A549 (cell line): ENCODE measurements at regions not wholly inside any gene's neighbourhood (a gene's known extent, or its start where the extent isn't known, plus 50 kb on each side); places are given as distances from the start of the nearest gene placed in this dataset.

ENCODE experiments used
- ATAC-seq, 2 experiments: fragments of 200-7000 bp in 1 of 2; fragments of >200 bp in 1 of 2; cut with Nextera tagmentation in 1 of 2; cut with Tn5 transposase in 1 of 2; 3 replicates each; pipeline versions ENCODE4 v1.8.0 to v1.9.1; 2018 to 2020; ENCODE audit warnings: mild to moderate bottlenecking in 1 of 2, moderate library complexity in 1 of 2
- CTCF ChIA-PET: fragments of 300-600 bp; sonication (Branson Sonifier 250); formaldehyde crosslinking; extraction: SDS; loops from one replicate; lab custom pipeline; 2021; ENCODE audit warnings: antibody characterized with exemption, inconsistent platforms; lab: Yijun Ruan, JAX
- POLR2A ChIA-PET: fragments of 350-600 bp; formaldehyde crosslinking; extraction: SDS; loops from one replicate; lab custom pipeline; 2021; ENCODE audit warnings: antibody characterized with exemption, inconsistent platforms; lab: Yijun Ruan, JAX
- DNase-seq, 2 experiments: peaks; one replicate each; pipeline versions ENCODE4 v3.0.0 to v3.0.0-alpha.2; 2011 to 2016; ENCODE audit warnings: low read depth in 1 of 2, low spot score in 1 of 2
- FAIRE-seq: peaks from 2 replicates; lab custom pipeline; 2011; peaks lifted over from hg19 to GRCh38; lab: Jason Lieb, UNC
- H3K27ac ChIP-seq, 2 experiments: fragments of >200 bp; sonication (Bioruptor Twin); formaldehyde crosslinking; 3 replicates each; pipeline ENCODE4 v1.5.1; 2016 to 2017
- H3K4me1 ChIP-seq: fragments of >200 bp; sonication (Bioruptor Twin); formaldehyde crosslinking; 3 replicates; pipeline ENCODE4 v1.6.1; 2016
- H3K4me2 ChIP-seq: fragments of >200 bp; sonication (Bioruptor Twin); formaldehyde crosslinking; 3 replicates; pipeline ENCODE4 v1.6.1; 2016
- H3K4me3 ChIP-seq: fragments of >200 bp; sonication (Bioruptor Twin); formaldehyde crosslinking; 3 replicates; pipeline ENCODE4 v1.5.1; 2016
- H3K9me3 ChIP-seq: fragments of >200 bp; sonication (Bioruptor Twin); formaldehyde crosslinking; 3 replicates; pipeline ENCODE4 v1.6.1; 2016
- BHLHE40 ChIP-seq: IDR thresholded peaks from 2 replicates; pipeline ENCODE4 v1.6.1; 2012; ENCODE audit warnings: low read depth, low read length, inconsistent platforms
- CBX2 ChIP-seq: fragments of 200-600 bp; sonication (generic); IDR thresholded peaks from 2 replicates; pipeline ENCODE4 v1.6.1; 2016; ENCODE audit warnings: low read depth, mild to moderate bottlenecking, borderline replicate concordance
- CBX8 ChIP-seq: fragments of 200-600 bp; sonication (generic); IDR thresholded peaks from 2 replicates; pipeline ENCODE4 v1.6.1; 2016
- CEBPB ChIP-seq, 2 experiments: fragments of >200 bp in 1 of 2; sonication (Bioruptor Twin) in 1 of 2; formaldehyde crosslinking in 1 of 2; IDR thresholded peaks; 2 replicates each; pipeline ENCODE4 v1.6.1; 2012 to 2016
- CTCF ChIP-seq: fragments of >200 bp; sonication (Bioruptor Twin); formaldehyde crosslinking; IDR thresholded peaks from 3 replicates; pipeline ENCODE4 v1.5.1; 2016
- E2F6 ChIP-seq: IDR thresholded peaks from 2 replicates; pipeline ENCODE4 v1.6.1; 2012; ENCODE audit warnings: low read depth, borderline replicate concordance
- ESRRA ChIP-seq: fragments of 150-350 bp; IDR thresholded peaks from 2 replicates; pipeline ENCODE4 v1.6.1; 2014; ENCODE audit warnings: mild to moderate bottlenecking, low read length, borderline replicate concordance
- FOXS1 ChIP-seq: fragments of 250-450 bp; sonication (Bioruptor Pico); IDR thresholded peaks from 2 replicates; pipeline ENCODE4 v1.5.0; 2020; ENCODE audit warnings: mild to moderate bottlenecking, moderate library complexity
- HDAC2 ChIP-seq: fragments of 200-600 bp; sonication (generic); IDR thresholded peaks from 2 replicates; pipeline ENCODE4 v1.6.1; 2016
- HEYL ChIP-seq: fragments of 250-450 bp; sonication (Bioruptor Pico); IDR thresholded peaks from 2 replicates; pipeline ENCODE4 v1.8.0; 2021; ENCODE audit warnings: mild to moderate bottlenecking, moderate library complexity
- HOXB13 ChIP-seq: fragments of 250-450 bp; sonication (Bioruptor Pico); IDR thresholded peaks from 2 replicates; pipeline ENCODE4 v1.5.0; 2020; ENCODE audit warnings: low read depth, mild to moderate bottlenecking, moderate library complexity
- HOXB5 ChIP-seq: fragments of 250-450 bp; sonication (Bioruptor Pico); IDR thresholded peaks from 2 replicates; pipeline ENCODE4 v1.5.0; 2020; ENCODE audit warnings: mild to moderate bottlenecking, moderate library complexity
- JUN ChIP-seq, 2 experiments: fragments of >200 bp; sonication (Bioruptor Twin); formaldehyde crosslinking; IDR thresholded peaks; 2 replicates in 1 of 2; 3 replicates in 1 of 2; pipeline ENCODE4 v1.6.1; 2016 to 2017
- KDM1A ChIP-seq: fragments of 200-600 bp; sonication (generic); IDR thresholded peaks from 2 replicates; pipeline ENCODE4 v1.6.1; 2016; ENCODE audit warnings: low read depth, mild to moderate bottlenecking
- KDM5A ChIP-seq: fragments of 200-600 bp; sonication (generic); IDR thresholded peaks from 2 replicates; pipeline ENCODE4 v1.6.1; 2016; ENCODE audit warnings: antibody characterized with exemption, mild to moderate bottlenecking
- MAZ ChIP-seq: fragments of 150-350 bp; IDR thresholded peaks from 2 replicates; pipeline ENCODE4 v1.6.1; 2014; ENCODE audit warnings: antibody characterized with exemption, low read depth, low read length, borderline replicate concordance
- MYC ChIP-seq: IDR thresholded peaks from 2 replicates; pipeline ENCODE4 v1.6.1; 2012; ENCODE audit warnings: mild to moderate bottlenecking, inconsistent platforms, low read length, improper control_type of control experiment, borderline replicate concordance
- NFE2L2 ChIP-seq: fragments of 150-350 bp; conservative IDR thresholded peaks from 2 replicates; pipeline ENCODE4 v1.6.1; 2014; ENCODE audit warnings: low read length
- NPAS2 ChIP-seq: fragments of 250-450 bp; sonication (Bioruptor Pico); IDR thresholded peaks from 2 replicates; pipeline ENCODE4 v1.8.0; 2022; ENCODE audit warnings: mild to moderate bottlenecking, moderate library complexity, borderline replicate concordance
- PBX3 ChIP-seq: IDR thresholded peaks from 2 replicates; pipeline ENCODE4 v1.6.1; 2012
- POLR2A ChIP-seq: IDR thresholded peaks from 2 replicates; pipeline ENCODE4 v1.6.1; 2012; ENCODE audit warnings: mild to moderate bottlenecking, low read length
- POLR2AphosphoS2 ChIP-seq: conservative IDR thresholded peaks from 2 replicates; pipeline ENCODE4 v1.6.1; 2012; ENCODE audit warnings: low read length, improper control_type of control experiment, inconsistent platforms
- RAD21 ChIP-seq, 2 experiments: fragments of >200 bp in 1 of 2; sonication (Bioruptor Twin) in 1 of 2; formaldehyde crosslinking in 1 of 2; IDR thresholded peaks in 1 of 2; conservative IDR thresholded peaks in 1 of 2; 2 replicates in 1 of 2; 3 replicates in 1 of 2; pipeline ENCODE4 v1.6.1; 2012 to 2018; ENCODE audit warnings: inconsistent platforms in 1 of 2
- RARB ChIP-seq: fragments of 250-450 bp; sonication (Bioruptor Pico); IDR thresholded peaks from 2 replicates; pipeline ENCODE4 v1.8.0; 2021; ENCODE audit warnings: mild to moderate bottlenecking, moderate library complexity
- RFX5 ChIP-seq: fragments of 450-650 bp; IDR thresholded peaks from 2 replicates; pipeline ENCODE4 v1.7.1; 2014; ENCODE audit warnings: antibody characterized with exemption, mild to moderate bottlenecking, moderate library complexity
- RNF2 ChIP-seq: fragments of 200-600 bp; sonication (generic); IDR thresholded peaks from 2 replicates; pipeline ENCODE4 v1.6.1; 2016; ENCODE audit warnings: low read depth, mild to moderate bottlenecking, antibody characterized with exemption, moderate library complexity, borderline replicate concordance
- TFCP2L1 ChIP-seq: fragments of 250-450 bp; sonication (Bioruptor Pico); IDR thresholded peaks from 2 replicates; pipeline ENCODE4 v1.5.0; 2021; ENCODE audit warnings: mild to moderate bottlenecking
- TP53 ChIP-seq: fragments of 250-450 bp; sonication (Bioruptor Pico); IDR thresholded peaks from 2 replicates; pipeline ENCODE4 v1.5.0; 2021; ENCODE audit warnings: mild to moderate bottlenecking, moderate library complexity
- ZFP36 ChIP-seq: fragments of 450-650 bp; IDR thresholded peaks from 2 replicates; pipeline ENCODE4 v1.6.1; 2014; ENCODE audit warnings: borderline replicate concordance; ENCODE audit not compliant: partially characterized antibody
- ZSCAN20 ChIP-seq: fragments of 250-450 bp; sonication (Bioruptor Pico); IDR thresholded peaks from 2 replicates; pipeline ENCODE4 v1.8.0; 2022; ENCODE audit warnings: mild to moderate bottlenecking, moderate library complexity
- WGBS: methylation state at CpG from one replicate; pipeline ENCODE4 v1.1.6; 2017; ENCODE audit errors: missing lambda C conversion rate; 5-methylcytosine and 5-hydroxymethylcytosine counted together
- TF ChIP-seq, protein P1 (sequence below): fragments of 200-600 bp; sonication (generic); IDR thresholded peaks from 2 replicates; pipeline ENCODE4 v1.6.1; 2016; ENCODE audit warnings: antibody characterized with exemption, mild to moderate bottlenecking, moderate library complexity

DNA sequence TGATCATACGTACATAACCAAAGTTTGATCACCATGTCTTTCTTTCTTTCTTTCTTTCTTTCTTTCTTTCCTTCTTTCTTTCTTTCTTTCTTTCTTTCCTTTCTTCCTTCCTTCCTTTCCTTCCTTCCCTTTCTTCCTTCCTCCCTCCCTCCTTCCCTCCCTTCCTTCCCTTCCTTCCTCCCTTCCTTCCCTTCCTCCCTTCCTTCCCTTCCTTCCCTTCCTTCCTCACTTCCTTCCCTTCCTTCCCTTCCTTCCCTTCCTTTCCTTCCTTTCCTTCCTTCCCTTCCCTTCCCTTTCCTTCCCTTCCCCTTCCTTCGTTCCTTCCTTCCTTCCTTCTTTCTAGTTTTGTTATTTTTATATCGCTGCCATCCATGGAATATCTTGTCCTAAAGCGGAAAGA, 406.7 kb upstream of the DDX18 start:
- H3K27ac ChIP-seq, result no peak overlapping the region
- POLR2A ChIA-PET, result no interaction called here
- TF ChIP-seq RARB (no peak), MYC (no peak), POLR2A (no peak), RAD21 (conservative IDR thresholded peaks at IDR 0.05 in 1 of 2, IDR thresholded peaks at IDR 0.05 in 1 of 2) (no peak), CTCF (no peak), HOXB13 (CRISPR knock-in tag) (no peak), POLR2AphosphoS2 (no peak), KDM5A (no peak), KDM1A (no peak), TFCP2L1 (CRISPR knock-in tag) (no peak), FOXS1 (no peak), HDAC2 (no peak), ZSCAN20 (CRISPR knock-in tag) (no peak), NFE2L2 (no peak), RNF2 (no peak), HOXB5 (no peak)
- TF ChIP-seq, protein P1, sequence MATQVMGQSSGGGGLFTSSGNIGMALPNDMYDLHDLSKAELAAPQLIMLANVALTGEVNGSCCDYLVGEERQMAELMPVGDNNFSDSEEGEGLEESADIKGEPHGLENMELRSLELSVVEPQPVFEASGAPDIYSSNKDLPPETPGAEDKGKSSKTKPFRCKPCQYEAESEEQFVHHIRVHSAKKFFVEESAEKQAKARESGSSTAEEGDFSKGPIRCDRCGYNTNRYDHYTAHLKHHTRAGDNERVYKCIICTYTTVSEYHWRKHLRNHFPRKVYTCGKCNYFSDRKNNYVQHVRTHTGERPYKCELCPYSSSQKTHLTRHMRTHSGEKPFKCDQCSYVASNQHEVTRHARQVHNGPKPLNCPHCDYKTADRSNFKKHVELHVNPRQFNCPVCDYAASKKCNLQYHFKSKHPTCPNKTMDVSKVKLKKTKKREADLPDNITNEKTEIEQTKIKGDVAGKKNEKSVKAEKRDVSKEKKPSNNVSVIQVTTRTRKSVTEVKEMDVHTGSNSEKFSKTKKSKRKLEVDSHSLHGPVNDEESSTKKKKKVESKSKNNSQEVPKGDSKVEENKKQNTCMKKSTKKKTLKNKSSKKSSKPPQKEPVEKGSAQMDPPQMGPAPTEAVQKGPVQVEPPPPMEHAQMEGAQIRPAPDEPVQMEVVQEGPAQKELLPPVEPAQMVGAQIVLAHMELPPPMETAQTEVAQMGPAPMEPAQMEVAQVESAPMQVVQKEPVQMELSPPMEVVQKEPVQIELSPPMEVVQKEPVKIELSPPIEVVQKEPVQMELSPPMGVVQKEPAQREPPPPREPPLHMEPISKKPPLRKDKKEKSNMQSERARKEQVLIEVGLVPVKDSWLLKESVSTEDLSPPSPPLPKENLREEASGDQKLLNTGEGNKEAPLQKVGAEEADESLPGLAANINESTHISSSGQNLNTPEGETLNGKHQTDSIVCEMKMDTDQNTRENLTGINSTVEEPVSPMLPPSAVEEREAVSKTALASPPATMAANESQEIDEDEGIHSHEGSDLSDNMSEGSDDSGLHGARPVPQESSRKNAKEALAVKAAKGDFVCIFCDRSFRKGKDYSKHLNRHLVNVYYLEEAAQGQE, result no peak
- no peak for ATAC-seq
- H3K9me3 ChIP-seq, result no peaks in the 10 kb centered on the region
- no peak overlapping the region for H3K4me2 ChIP-seq
- H3K4me3 ChIP-seq, result no peak overlapping the region
- no peak for FAIRE-seq
- DNase-seq, result no peak
- no peaks in the 10 kb centered on the region for H3K4me1 ChIP-seq
- WGBS, result 20% methylated on average over 4 of the region's 4 CpGs
- CTCF ChIA-PET, result no interaction called here

- 40% methylated on average over 4 of the region's 4 CpGs for WGBS
- H3K27ac ChIP-seq, result no peak overlapping the region
- no peaks in the 10 kb centered on the region for H3K4me1 ChIP-seq
- CTCF ChIA-PET, result no interaction called here
- H3K4me2 ChIP-seq, result no peak overlapping the region
- POLR2A ChIA-PET, result no interaction called here
- DNase-seq, result no peak
- ATAC-seq, result no peak
- H3K4me3 ChIP-seq, result no peak overlapping the region
- no peaks in the 10 kb centered on the region for H3K9me3 ChIP-seq
- FAIRE-seq, result no peak
- TF ChIP-seq BHLHE40 (no peak), RFX5 (no peak), JUN (IDR thresholded peaks at IDR 0.05) (no peak), E2F6 (no peak), ZFP36 (no peak), PBX3 (no peak), TP53 (CRISPR knock-in tag) (no peak), CBX8 (no peak), TFCP2L1 (CRISPR knock-in tag) (no peak), ESRRA (no peak), NFE2L2 (no peak), CEBPB (IDR thresholded peaks at IDR 0.05) (no peak), NPAS2 (CRISPR knock-in tag) (no peak), MAZ (no peak), HEYL (CRISPR knock-in tag) (no peak), CBX2 (no peak)
Measured at GRCh38 chr2:117409443-117409842, 405.0 kb upstream of the DDX18 start.
